Thyroid gland (tissue), 4 donors: ENCODE measurements at regions not wholly inside any gene's neighbourhood (a gene's known extent, or its start where the extent isn't known, plus 50 kb on each side); places are given as distances from the start of the nearest gene placed in this dataset.

Source experiments
- CTCF ChIP-seq, 6 experiments: fragments of 200-600 bp in 3 of 6; fragments of 450-650 bp in 3 of 6; sonication (generic) in 3 of 6; IDR thresholded peaks; one replicate each; pipeline ENCODE4 v1.5.1; 2016 to 2019; ENCODE audit warnings: antibody characterized with exemption in 6 of 6, mild to moderate bottlenecking in 2 of 6, inconsistent platforms in 1 of 6, moderate library complexity in 1 of 6
- POLR2A ChIP-seq, 2 donors: fragments of 450-650 bp; IDR thresholded peaks; one replicate each; pipeline ENCODE4 v1.6.1; 2017; ENCODE audit warnings: antibody characterized with exemption in 2 of 2, mild to moderate bottlenecking in 2 of 2, moderate library complexity in 1 of 2

- TF ChIP-seq POLR2A (IDR thresholded peaks at IDR 0.05) (no peak), CTCF (IDR thresholded peaks at IDR 0.05) (no peak)
Observed at GRCh38 chr10:125392609-125393008, 232.2 kb upstream of the CTBP2 start.
